ENCODE measurements at regions not wholly inside any gene's neighbourhood (a gene's known extent, or its start where the extent isn't known, plus 50 kb on each side); places are given as distances from the start of the nearest gene placed in this dataset.

GRCh38 chr9:102534031-102534430 lies 461.1 kb upstream of the CYLC2 start:
- TF ChIP-seq ZFX (IDR thresholded peaks at IDR 0.05), result no peak
- H3K27ac ChIP-seq, result no peak overlapping the region

- TF ChIP-seq CTCF (conservative IDR thresholded peaks at IDR 0.05), result no peak
- TF ChIP-seq ZFX (IDR thresholded peaks at IDR 0.05), result no peak
- peak overlapping the region; percentile 62 for H3K27ac ChIP-seq
Measured at GRCh38 chr9:102521097-102521755, 473.9 kb upstream of the CYLC2 start.

- TF ChIP-seq CTCF (conservative IDR thresholded peaks at IDR 0.05) (no peak), ZFX (IDR thresholded peaks at IDR 0.05) (no peak)
- no peak overlapping the region for H3K27ac ChIP-seq
Measured at GRCh38 chr9:102519423-102519822, 475.7 kb upstream of the CYLC2 start.

- no peak for TF ChIP-seq CTCF (conservative IDR thresholded peaks at IDR 0.05)
- no peak for TF ChIP-seq ZFX (IDR thresholded peaks at IDR 0.05)
- no peak overlapping the region for H3K27ac ChIP-seq
Measured at GRCh38 chr9:102518324-102518723, 476.8 kb upstream of the CYLC2 start.

- no peak overlapping the region; the same call in 1 of the 2 replicates for H3K27ac ChIP-seq
- TF ChIP-seq ZFX (IDR thresholded peaks at IDR 0.05), result no peak
- TF ChIP-seq CTCF (conservative IDR thresholded peaks at IDR 0.05), result no peak
Measured at GRCh38 chr9:102514541-102514940, 480.6 kb upstream of the CYLC2 start.

GRCh38 chr9:102507044-102507687 lies 488.0 kb upstream of the CYLC2 start:
- TF ChIP-seq CTCF (conservative IDR thresholded peaks at IDR 0.05) (no peak), ZFX (IDR thresholded peaks at IDR 0.05) (no peak)
- H3K27ac ChIP-seq, result no peak overlapping the region

GRCh38 chr9:102506406-102506805 lies 488.7 kb upstream of the CYLC2 start:
- TF ChIP-seq ZFX (IDR thresholded peaks at IDR 0.05), result no peak
- TF ChIP-seq CTCF (conservative IDR thresholded peaks at IDR 0.05), result no peak
- H3K27ac ChIP-seq, result no peak overlapping the region

GRCh38 chr9:102499468-102499867 lies 495.7 kb upstream of the CYLC2 start:
- no peak overlapping the region for H3K27ac ChIP-seq
- TF ChIP-seq ZFX (IDR thresholded peaks at IDR 0.05) (no peak), CTCF (conservative IDR thresholded peaks at IDR 0.05) (no peak)

All from C4-2B (cell line).